Stimulated activated CD8-positive, alpha-beta memory T cell treated with anti-CD3 and anti-CD28 coated beads, Interleukin-4, amount 100 ng/mL, for 1 hour (primary cell): ENCODE measurements at regions not wholly inside any gene's neighbourhood (a gene's known extent, or its start where the extent isn't known, plus 50 kb on each side); places are given as distances from the start of the nearest gene placed in this dataset.
A peak's percentile ranks its signal among the peaks of the same experiment; 100 is the strongest.
"Not testable (repeated sequence)": the region's sequence is repeated elsewhere in the genome, so short reads cannot be mapped to it uniquely, and the experiment has no call there.

ENCODE experiments used
- DNase-seq, 2 donors: peaks; one replicate each; pipeline ENCODE4 v3.0.0-alpha.2; 2020; ENCODE audit warnings: low read depth in 2 of 2, low spot score in 1 of 2

GRCh38 chr5:2070787-2071186 lies 188.1 kb upstream of the IRX4 start:
- not testable (repeated sequence) for DNase-seq

DNA sequence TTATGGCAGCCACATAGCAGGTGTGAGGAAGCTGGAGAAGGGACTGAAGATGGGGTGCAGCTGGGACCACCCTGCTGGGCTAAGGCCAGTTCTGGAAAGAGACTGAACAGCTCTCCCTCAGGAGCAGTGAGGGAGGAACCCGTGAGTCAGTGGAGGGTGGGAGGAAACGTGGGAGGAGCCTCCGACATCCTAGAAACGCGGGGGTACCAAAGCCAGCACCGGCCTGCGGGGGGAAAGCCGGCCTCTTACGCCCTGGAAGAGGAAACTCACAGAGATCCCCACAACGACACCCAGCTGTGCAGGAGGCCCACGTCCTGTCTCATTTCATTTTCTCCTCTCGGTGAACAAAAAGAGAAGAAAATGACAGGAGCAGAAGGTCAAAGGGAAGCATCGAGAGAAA lies 185.8 kb upstream of the IRX4 start:
- DNase-seq, result no peak

DNA sequence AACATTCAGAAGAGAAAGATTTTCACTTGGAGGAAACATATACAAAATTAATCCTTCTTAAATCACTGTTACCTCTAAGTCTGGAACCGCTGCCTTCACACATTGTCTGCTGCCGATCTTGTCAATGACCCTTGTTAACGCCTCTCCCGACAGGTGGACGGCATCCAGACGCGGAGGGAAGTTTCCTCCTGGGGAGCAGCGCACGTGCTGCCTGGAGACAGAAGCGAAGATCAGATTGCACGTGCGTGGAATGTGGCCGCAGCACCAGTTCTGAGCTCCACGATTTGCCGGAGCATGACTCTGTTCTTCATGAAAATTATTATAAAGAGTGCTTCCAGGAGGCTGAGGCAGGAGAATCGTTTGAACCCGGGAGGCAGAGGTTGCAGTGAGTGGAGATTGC lies 183.6 kb upstream of the IRX4 start:
- no peak for DNase-seq

DNA sequence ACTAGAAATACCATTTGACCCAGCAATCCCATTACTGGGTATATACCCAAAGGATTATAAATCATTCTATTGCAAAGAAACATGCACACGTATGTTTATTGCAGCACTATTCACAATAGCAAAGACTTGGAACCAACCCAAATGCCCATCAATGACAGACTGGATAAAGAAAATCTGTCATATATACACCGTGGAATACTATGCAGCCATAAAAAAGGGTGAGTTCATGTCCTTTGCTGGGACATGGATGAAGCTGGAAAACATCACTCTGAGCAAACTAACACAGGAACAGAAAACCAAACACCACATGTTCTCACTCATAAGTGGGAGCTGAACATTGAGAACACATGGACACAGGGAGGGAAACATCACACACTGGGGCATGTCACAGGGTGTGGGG lies 180.7 kb upstream of the IRX4 start:
- DNase-seq, result not testable (repeated sequence)

DNA sequence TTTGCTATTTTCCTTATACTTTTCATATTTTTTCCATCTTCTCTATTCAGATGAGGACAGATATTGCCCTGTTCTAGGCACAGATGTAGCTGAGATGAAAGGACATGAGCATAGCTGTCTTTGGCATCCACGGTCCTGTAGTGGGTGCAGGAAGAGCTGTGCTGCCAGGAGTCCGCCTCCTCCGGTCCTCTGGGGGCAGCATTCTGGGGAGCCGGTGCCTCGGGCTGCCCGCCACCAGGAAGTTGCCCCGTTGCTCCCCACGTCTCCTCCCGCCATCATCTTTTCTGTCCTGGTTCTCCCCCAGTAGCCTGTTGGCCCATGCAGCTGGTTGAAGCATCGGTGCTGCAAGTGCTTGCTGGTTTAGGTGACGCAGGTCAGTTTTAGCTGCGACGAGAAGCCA lies 170.0 kb upstream of the IRX4 start:
- DNase-seq, result no peak

DNA sequence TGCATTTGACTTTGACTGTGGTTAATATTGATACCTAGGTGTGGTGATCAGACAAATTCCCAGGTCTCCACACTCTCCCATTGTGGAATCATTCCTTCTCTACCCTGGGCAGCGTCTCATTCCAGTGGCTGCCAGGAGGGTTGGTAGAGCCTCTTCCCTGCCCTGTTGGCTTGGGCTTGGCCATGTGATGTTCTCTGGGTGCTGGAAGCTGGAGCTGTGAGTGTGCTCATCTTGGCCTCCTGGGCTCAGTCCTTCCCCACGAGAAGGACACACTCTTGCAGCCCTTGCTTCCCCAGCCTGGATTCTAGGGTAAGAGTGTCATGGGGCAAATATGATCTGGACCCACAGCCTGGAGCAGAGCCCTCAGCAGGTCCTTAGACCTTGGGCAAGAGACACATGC lies 167.2 kb upstream of the IRX4 start:
- DNase-seq, result no peak

- no peak for DNase-seq
Measured at GRCh38 chr5:2048664-2049063, 165.9 kb upstream of the IRX4 start.

DNA sequence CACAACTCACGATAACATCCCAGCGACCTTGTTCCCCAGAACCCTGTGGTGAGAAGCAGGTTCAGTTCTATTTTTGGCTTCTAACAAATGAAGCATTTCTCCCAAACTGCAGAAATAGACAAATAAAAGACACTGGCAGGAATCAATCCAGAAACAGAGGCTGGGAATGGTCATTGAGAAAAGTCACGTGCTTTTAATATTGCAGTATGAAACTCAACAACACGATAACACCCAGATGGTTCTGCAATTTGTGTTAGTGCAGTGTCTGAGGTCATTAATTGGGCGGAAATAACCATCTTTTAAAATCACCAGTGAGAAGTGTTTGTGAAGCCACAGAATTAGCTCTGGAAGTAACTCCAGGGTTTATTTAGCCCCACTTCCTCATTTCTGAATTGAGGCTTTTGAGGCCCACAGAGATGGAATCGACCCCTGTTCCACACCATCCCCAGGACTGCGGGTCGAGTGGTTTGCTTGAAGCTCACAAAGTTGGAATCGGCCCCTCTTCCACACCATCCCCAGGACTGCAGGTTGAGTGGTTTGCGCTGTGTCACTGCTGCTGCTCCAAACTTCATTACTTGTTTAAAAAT lies 164.7 kb upstream of the IRX4 start:
- no peak for DNase-seq

DNA sequence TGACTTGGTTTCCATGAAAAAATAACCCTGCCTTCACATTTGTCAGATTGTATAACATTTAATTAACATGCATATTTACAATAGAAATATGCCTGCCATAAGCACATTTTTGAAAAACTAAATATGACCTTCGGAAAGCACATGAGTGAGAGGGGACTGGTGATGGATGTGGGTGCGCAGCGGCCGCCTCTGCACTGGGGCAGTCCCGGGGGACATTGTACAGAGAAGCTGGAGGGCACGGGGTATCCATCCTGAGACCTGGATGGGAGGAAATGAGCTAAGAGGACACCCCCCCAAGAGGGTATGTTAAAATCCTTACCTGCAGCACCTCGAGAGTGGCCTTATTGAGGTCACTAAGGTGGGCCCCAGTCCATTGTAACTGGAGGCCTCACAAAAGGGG lies 161.3 kb upstream of the IRX4 start:
- DNase-seq, result no peak

DNA sequence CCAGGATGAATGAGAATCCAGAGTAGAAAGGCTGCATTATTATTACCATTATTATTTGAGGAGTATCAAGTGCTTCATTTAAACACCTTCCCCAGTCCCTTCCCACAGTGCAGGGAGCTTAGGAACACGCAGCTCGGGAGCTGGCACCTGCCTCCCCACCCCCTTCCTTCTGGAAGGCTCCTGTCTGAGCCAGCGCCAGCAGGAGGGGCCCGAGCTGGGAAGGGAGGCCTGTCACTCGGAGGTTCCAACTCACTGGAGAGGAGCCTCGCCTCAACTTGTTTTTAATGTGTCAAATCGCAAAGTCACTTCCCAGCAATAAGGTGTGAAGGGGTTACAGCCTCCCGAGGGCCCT lies 156.4 kb upstream of the IRX4 start:
- DNase-seq, result no peak

DNA sequence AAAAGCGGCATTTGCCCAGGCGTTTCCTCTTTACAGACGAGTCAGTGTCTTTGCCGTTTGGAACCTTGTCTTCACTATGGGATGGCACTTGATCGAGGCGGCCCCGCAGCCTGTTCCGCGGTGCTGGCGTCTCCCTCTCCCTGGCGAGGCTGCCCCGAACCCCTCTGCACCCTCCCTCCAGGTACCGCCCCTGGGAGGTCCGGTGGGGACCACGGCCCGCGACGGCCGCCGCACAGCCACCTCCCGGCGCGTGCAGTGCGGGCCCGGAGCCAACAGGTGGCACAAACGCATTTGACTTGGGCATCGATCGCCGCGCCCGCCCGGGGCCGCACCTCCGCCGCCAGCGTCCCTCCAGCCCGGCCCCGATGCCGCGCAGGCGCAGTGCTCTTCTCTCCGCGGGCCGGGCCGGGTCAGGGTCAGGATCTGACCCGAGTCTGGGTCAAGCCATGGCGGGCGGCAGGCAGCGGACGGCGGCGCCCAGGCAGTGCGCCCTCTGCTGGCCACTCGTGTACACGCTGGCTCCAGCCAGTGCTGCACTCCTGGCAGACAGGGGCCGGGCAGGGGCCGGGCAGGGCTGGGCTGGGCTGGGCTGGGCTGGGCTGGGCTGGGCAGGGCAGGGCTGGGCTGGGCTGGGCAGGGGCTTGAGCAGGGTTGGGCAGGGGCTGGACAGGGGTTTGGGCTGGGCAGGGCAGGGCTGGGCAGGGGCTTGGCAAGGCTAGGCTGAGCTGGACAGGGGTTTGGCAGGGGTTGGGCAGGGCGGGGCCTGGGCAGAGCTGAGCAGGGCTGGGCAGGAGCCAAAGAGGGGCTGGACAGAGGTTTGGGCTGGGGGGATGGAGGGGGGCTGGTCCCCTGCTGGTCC lies 155.8 kb upstream of the IRX4 start:
- DNase-seq, result peak; percentile 16 to 25

- DNase-seq, result no peak
Measured at GRCh38 chr5:2036885-2037284, 154.2 kb upstream of the IRX4 start.

DNA sequence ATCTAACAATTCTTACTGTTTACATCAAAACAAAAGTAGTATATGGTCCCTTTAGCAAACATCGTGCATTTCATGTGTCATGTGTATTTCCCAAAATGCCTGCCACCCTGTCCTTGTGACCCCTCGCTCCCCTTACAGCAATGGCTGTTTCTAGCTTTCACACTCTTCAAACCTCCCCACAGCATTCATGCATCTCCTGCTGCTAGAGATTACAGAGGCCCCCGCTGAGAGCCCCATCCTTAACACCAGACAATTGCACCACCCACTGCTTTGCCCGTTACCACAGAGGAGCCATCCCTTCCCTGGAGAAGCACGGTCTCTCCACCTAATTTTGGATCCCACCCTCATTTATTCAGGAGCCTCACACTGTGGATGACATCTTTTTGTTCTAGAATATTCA lies 149.7 kb upstream of the IRX4 start:
- no peak for DNase-seq

- no peak for DNase-seq
Measured at GRCh38 chr5:2031581-2031980, 148.9 kb upstream of the IRX4 start.

DNA sequence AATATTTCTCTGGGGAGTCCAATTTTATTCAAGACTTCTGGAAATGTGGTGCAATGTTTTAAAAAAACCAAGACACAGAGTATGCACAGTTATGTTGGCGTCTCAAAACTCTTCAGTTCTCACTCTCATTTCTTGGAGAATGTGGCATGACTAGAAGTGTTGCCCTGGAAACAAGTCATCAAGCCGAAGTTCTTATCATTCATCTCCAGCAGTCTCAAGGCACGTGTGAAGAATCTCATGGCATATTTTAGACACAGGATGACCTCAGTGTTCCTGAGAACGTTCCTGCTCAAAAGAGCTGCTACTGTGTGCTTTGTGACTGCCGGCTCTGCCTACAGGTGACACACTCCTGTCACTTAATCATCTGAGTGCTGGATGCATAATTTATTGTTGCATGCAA lies 147.4 kb upstream of the IRX4 start:
- DNase-seq, result no peak

- DNase-seq, result no peak
Measured at GRCh38 chr5:2029206-2029605, 146.5 kb upstream of the IRX4 start.

DNA sequence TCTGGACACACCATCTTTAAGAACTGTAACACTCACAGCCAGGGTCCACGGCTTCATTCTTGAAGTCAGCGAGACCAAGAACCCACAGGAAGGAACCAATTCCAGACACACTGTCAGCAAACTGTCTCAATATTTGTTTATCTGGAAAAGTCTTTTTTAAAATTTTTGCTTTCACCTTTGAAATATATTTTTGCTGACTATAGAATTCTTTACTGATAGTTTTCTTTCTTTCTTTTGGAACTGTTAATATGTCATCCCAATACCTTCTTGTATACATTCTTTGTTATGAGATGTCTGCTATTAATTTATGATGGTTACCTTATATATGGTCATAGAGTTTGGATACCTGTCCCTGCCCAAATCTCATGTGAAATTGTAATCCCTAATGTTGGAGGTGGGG lies 145.1 kb upstream of the IRX4 start:
- no peak for DNase-seq

- DNase-seq, result no peak
Measured at GRCh38 chr5:2024986-2025721, 142.4 kb upstream of the IRX4 start.

- DNase-seq, result no peak
Measured at GRCh38 chr5:2023196-2023595, 140.5 kb upstream of the IRX4 start.

DNA sequence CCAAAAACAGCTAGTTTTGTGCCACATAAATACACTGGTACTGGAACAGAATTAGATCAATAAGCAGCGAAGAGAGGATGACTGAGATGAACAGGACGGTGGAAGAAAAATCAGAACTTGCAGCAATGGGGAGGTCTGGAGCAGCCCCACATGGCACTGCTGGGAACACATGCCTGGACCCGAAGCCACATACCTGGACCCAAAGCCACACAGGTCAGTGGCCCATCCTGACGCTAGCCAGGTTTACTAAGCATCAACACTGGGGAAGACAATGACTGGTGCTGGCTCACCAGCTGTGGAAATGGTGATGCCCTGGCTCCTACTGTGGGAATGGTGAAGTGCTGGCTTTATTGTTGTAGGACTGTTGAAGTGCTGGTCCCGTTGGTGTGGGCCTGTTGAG lies 139.7 kb upstream of the IRX4 start:
- no peak for DNase-seq

- DNase-seq, result no peak
Measured at GRCh38 chr5:2021484-2022176, 138.9 kb upstream of the IRX4 start.

- DNase-seq, result no peak
Measured at GRCh38 chr5:2020730-2021129, 138.0 kb upstream of the IRX4 start.
